HS-5 (cell line): ENCODE measurements at regions not wholly inside any gene's neighbourhood (a gene's known extent, or its start where the extent isn't known, plus 50 kb on each side); places are given as distances from the start of the nearest gene placed in this dataset.
A peak's percentile ranks its signal among the peaks of the same experiment; 100 is the strongest.
"Not testable (repeated sequence)": the region's sequence is repeated elsewhere in the genome, so short reads cannot be mapped to it uniquely, and the experiment has no call there.

ENCODE experiments used
- DNase-seq: peaks from one replicate; pipeline ENCODE4 v3.0.0-alpha.2; 2012; ENCODE audit warnings: low read depth

DNA sequence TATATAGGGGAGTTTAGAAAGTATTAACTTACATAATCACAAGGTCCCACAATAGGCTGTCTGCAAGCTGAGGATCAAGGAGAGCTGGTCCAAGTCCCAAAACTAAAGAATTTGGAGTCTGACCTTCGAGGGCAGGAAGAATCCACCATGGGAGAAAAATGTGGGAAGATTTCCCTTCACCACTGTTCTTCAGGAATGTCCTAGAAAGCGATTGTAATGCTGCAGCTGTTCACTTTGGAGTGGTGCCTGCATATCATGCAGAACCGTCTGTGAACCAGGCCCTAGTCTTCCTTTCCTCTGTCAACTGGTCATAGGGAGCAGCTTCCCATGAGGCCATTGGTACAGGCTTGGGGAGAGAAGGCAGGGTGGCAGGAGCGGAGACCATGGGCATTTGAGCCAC is 497.9 kb upstream of the ARPP21 start:
- DNase-seq = no peak

DNA sequence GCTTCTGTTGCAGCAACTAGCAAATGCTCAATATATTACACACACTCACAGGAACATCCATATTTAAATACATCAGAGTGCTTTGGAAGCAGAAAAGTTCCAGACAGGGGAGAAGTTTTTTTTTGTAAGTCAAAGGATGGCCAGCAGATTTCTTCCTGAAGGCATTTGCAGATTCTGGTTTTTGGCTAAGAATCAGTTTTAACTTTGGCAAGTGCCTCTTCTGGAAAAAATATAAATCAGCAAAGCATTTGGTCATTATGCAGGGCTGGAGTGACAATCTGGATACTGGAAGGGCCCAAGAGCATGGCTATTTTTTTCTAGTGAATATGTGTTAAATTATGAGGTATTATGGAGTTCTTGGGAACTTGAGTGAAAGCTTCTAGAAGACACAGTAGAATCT is 495.3 kb upstream of the ARPP21 start:
- no peak for DNase-seq

DNA sequence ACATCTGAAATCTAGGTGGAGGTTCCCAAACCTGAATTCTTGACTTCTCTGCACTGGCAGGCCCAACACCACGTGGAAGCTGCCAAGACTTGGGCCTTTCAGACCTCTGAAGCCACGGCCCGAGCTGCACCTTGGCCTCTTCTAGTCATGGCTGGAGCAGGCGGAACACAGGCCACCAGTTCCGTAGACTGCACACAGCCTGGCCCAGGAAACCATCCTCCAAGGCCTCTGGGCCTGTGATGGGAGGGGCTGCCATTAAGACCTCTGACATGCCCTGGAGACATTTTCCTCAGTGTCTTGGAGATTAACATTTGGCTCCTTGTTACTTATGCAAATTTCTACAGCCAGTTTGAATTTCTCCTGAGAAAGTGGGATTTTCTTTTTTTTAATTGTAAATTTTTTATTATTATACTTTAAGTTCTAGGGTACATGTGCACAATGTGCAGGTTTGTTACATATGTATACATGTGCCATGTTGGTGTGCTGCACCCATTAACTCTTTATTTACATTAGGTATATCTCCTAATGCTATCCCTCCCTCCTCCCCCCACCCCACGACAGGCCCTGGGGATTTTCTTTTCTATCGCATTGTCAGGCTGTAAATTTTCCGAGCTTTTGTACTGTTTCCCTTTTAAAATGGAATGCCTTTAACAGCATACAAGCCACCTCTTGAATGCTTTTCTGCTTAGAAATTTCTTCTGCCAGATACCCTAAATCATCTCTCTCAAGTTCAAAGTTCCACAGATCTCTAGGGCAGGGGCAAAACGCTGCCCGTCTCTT is 492.9 kb upstream of the ARPP21 start:
- DNase-seq = not testable (repeated sequence)

DNA sequence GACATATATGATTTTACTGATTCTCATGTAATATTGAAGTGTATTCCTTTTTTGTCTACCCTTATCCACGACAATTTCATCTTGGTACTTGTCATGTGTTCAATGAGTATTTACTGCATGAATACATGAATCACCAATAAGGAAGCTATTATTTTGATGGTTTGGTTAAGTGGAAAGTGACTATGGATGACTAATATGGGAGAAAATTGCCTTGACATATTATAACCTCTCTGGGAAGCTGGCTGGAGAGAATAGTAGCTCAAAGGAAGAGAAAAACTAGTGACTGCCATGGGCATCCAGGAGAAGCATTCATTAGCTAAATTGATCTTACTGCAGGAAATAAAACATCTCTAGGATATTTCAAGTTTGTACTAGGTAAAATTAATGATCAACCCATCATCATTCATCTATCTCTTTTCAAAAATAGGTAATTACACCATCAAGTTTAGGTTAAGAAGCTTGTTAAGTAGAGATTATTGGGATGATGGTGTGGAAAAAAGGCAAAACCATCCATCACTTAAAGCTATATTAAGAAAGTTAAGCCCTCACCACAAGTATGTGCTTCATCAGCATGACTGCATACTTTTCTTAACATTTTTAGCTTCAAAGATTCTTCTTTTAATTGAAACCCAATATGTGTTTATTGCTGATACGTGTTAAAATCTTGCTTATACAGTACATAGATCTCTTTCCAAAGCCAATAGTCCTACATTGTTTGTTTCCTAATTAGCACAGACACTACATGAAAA is 455.2 kb upstream of the ARPP21 start:
- DNase-seq = peak; percentile 49

DNA sequence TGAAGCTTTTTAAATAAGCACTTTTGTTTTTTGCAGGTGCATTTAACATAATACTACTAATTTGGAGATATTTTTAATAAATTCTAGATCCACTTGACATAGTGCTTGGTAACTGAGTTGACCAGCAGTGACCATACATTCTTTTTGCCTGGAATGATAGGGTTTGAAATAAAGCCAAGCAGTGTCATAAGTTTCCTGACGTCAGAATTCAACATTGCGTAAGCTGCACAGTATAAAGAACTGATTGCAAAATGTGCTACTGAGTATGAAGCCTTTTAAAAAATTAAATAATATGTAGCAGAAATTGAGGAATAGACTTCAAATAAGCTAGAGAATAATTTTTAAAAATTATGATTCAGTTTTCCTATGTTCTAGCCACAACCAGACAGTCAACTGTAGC is 454.6 kb upstream of the ARPP21 start:
- peak; percentile 60 for DNase-seq

DNA sequence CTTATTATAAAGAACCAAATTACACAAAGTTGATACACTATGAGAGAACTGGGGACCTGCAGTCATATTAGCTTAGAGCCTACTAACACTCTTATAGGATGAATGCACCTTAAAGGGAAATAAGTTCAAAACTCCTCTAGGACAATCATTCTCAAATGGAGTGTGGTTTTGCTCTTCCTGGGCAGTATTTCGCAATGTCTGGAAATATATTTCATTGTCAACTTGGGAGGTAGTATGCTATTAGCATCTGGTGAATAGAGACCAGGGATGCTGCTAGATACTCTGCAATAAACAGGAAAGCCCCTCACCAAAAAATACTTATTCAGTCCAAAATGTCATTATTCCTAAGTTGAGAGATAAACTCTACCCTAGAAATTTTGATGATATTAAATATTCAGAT is 451.4 kb upstream of the ARPP21 start:
- no peak for DNase-seq

DNA sequence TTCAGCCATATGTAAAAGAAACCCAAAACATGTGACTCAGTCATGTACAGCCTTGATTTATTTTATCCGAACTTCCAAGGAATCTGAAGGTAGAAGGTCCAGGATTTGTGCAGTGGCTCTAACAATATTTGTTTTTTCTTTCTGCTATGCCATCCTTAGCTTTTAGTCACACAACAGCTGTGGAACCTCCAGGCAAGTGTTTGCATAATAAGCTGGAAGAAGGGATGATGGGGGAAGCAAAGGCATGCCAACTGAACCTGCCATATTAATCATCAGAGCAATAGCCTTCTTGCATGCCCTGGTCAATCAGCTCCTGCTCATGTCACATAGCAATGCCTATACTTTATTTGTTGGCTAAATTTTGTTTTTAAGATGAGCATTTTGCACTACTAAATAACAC is 444.7 kb upstream of the ARPP21 start:
- no peak for DNase-seq

DNA sequence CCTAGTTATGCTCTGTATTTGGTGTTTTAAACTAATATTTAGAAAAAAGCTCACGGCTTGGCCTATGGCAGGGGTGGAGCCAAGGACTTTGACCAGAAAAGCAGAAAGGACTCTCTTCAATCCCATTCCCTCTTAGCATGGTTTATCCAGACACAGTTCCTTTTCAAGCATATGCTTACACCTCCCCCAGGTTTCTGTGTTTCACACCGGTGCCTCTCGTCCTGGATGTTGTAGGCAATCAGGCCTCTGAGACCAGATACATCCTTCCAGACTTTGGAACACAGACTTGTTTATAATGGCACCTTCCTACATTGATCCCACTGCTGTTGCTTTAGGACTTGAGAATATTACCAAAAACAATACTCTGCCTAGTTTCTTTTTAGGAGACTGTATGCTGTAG is 440.5 kb upstream of the ARPP21 start:
- DNase-seq = no peak

DNA sequence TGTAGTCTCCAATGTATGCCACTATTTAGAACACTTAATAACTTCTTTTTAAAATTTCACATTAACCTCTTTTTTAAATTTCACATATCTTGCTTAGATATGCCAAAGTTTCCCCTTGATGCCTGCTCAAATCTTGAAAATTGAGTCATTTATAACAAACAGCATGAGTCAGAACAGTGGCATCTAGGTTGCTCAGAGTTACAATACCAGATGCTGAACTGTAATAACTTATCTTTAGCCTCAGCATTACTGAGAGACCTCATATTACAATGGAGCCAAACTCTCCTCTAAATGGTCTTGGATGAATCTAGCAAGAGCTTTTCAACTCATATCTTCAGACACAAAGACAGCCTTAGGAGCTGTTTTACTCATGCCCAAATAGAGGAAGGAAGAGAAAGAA is 439.3 kb upstream of the ARPP21 start:
- DNase-seq = peak; percentile 52

DNA sequence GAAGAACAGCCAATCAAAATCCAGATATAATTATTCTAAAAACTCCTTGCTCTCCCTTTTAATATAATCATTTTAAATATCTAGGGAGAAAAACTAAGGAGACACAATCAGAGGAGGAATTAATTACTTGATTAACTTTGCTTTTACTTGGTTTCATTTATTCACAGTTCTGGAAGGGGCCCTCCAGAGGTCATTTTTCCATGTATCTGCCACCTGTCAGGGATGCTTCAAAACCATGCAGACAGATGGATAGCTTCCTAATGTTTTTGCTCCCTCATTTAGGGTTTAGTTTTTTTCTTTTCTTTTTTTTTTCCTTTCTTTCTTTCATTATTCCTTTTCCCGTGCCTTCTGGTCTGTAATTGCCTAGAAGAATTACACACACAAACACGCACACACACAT is 438.1 kb upstream of the ARPP21 start:
- DNase-seq = no peak

DNA sequence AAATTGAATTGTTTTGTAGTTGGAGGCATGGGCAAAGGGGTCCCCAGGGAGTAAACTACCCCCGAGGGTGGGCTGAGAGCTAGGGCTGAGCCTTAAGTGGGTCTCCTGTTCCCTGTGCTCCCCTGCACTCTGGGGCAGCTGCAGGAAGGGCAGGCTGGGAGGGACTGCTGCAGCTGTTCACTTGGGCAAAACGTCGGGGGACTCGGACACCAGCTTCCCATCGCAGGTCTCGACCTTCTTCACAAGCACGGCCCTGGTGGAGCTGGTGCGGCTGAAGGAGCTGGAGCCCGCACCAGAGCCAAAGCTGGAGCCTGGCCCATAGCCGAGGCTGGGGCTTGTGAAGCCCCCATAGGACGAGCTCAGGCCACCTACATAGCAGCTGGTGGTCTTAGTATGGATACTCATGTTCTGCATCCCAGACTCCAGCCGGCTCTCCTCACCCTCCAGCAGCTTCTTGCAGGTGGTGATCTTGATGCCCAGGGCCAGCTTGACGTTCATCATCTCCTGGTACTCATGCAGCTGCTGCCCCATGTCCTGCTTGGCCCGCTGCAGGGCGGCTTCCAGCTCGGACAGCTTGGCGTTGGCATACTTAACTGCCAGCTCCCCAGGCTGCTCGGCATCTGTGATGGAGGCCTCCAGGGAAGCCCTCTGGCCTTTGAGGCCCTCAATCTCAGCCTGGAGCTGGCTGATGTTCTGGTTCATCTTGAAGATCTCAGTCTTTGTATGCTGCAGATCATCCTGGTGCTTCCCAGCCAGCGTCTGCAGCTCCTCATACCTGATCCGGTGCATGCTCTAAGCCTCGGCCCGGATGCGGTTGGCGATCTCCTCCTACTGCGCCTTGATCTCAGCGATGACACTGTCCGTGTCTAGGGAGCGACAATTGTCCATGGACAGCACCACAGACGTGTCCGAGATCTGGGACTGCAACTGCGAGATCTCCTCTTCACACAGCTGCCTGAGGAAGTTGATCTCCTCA is 423.5 kb upstream of the ARPP21 start:
- DNase-seq = no peak

DNA sequence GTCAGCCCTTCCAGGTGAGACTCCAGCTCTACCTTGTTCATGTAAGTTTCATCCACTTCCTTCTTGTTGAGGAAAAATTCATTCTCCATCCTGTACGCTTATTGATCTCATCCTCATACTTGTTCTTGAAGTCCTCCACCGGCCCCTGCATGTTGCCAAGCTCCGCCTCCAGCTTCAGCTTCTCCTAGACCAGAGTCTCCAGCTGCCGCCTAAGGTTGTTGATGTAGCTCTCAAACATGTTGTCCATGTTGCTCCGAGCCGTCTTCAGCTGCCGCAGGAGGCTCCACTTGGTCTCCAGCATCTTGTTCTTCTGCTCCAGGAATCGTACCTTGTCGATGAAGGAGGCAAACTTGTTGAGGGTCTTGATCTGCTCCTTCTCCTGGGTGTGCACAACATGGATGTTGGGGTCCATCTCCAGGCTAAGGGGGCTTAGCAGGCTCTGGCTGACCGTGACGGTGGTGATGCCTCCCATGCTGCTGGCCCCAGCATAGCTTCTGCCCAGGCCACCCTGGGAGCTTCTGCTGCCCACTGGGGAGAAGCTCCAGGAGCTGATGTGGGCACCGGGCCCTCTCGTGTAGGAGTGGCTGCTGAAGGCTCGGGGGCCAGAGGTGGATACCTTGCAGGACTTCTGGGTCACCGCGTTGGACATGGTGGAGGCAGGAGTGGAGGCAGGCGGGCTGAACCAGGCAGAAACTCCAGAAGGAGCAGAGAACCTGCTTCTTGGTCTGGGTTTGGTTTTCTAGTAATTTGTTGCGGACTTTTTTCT is 422.6 kb upstream of the ARPP21 start:
- no peak for DNase-seq

DNA sequence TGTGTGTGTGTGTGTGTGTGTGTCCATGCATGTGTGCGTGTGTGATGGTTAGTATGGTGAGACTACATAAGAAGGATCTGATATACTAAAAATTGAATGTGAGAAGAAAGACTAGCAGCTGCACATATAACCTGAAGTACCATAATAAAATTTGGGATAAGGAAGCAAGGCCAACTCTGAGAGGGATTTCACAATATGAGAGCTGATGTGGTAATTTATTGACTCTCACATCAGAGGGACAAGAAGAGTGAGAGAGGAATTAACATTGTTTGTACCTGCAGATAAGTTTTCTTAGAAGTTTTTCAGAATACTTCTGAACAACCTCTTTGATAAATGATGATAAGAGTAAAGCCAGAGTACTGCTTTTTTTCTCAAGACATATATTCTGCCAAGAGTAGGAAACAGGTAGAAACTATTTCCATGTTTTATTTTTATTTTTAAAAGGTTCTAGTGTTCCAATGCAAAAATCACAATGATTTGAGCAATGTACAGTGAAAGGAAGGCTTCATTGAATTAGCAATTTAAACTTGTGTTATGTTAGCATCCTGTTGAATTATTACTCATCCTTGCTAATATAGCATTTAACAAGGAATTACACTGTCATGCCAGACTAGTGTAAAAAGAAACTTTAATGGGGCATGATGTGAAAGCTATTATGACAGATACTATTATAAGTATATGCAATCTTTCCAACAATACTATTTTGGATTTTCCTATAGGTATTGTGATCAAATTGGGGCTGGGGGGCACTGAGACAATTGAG is 415.5 kb upstream of the ARPP21 start:
- no peak for DNase-seq

DNA sequence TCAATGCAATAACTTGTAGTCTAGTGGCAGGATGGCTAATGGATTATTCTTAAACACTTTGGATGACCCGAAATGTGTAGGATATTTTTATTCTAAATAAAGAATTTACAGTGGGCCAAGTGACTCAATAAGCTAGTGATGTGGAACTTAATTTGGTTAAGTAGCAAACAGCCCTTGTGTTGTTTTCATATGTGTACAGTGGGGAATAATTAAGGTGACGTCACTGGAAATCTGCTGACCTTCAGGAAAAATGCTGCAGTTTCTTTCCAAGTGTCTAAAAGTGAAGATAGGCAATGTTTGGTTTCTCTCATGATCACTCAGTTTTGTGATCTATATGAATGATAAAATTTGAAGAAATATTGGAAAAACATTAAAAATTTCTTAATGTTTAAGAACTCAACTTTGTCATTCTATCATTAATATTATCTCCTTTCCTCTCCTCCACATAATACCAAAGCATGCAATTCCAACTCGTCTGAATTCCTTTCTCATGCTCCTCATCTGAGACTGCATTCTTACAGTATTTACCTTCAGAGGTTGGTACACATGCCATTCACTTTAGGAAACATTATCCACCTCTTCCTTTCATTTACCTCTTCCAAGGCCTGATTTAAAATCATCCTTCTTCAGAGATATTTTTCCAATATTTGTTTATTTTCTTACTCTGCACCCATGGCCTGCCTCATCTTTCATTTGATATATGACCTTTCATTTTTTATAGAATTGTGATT is 414.6 kb upstream of the ARPP21 start:
- DNase-seq = no peak

DNA sequence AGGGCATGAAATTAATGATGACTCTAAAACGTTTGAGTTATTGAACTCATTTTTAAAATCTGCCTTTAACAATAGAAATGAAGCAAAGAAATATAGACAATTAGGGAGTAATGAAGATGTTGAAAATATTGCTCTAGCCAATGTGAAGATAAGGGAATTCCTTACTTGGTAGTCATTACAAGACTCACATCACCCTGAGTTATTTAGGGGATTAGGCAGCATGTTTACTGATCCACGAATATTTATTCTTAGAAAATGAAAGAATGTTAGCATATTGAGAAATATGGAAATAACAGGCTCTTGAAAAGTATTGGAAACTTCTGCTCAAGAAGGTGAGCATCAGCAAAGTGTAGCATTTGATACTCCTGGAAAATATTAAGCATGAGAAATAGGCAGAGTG is 398.1 kb upstream of the ARPP21 start:
- DNase-seq = peak; percentile 10

DNA sequence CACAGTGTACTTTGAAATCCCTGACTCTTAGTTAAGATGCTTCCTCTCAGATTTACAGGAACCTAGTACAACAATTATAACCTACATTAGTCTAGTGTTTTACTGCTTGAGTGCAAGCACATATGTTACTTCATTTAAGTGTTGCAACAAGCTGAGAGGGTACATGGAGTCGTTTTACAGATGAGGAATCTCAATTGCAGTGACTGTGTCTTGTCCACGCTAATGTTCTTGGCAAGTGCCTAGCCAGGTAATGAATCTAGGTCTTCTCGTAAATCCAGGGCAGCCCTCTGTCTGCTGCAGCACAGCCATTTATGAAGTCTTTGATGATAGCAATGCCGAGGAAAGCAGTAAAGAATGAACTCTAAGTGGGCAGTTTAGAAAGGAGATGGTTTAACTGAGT is 384.4 kb upstream of the ARPP21 start:
- DNase-seq = no peak

DNA sequence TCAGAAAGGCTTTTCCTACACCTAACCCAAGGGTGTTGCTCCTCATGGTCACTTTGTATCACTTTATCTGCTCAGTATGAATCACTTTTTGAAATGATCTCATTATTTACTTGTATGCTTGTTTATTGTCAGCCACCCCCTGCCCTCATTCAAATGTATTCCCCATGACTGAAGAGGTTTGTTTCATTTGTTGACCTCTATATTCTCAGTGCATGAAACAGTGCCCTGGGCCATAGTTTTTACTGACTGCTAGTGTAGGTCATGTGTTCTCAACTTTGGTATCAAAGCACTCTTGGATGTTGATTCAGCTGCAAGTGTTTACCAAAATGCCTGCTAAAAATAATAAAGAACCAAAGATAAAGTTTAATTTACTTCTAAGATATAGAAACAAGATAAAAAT is 381.7 kb upstream of the ARPP21 start:
- no peak for DNase-seq

DNA sequence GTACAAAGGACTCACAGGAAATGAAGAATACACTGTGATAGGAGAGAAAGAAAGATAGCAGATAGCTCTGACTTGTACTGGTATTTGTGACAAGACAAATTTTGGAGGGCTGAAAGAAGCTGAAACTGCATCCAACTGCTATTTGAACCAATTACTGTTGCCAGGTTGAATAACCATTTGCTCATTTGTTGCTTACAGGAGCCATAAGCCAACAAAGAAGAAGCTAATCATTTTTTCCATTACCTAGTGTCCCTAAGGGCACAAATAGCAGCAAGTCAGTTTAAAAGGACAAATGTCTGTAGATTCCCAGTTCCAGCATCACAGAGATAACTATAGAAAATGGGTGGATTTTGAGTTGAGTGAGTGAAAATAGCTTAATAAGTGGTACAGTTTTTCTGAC is 376.9 kb upstream of the ARPP21 start:
- DNase-seq = no peak

DNA sequence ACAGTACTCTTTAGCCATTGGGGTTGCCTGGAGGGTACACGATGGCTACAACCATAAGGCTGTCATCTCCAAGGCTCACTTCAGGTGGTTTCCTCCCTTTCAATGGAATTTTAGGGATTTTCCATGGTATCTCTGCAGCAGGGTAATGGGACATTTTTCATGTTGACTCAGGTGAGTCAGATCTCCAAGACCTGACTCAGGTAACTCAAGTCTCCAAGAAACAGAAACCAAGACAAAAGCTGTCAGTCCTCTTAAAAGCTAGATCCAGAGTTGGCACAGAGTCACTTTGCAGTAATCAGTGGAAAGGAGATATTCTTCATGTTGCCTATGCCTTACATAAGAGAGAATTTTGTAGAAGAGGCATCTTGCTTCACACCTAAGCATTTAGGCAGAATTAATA is 375.8 kb upstream of the ARPP21 start:
- no peak for DNase-seq

DNA sequence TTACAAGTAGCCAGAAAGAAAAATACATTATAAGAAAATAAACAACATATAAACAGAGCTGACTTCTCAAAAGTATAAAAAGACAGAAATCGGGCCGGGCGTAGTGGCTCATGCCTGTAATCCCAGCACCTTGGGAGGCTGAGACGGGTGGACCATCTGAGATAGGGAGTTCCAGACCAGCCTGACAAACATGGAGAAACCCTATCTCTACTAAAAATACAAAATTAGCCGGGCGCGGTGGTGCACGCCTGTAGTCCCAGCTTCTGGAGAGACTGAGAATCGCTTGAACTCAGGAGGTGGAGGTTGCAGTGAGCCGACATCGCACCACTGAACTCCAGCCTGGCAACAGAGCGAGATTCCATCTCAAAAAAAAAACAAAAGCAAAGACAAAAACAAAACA is 373.3 kb upstream of the ARPP21 start:
- not testable (repeated sequence) for DNase-seq
